Right lobe of liver (tissue), 4 donors: ENCODE measurements at regions not wholly inside any gene's neighbourhood (a gene's known extent, or its start where the extent isn't known, plus 50 kb on each side); places are given as distances from the start of the nearest gene placed in this dataset.

Experiments used
- POLR2A ChIP-seq: fragments of 450-650 bp; IDR thresholded peaks from one replicate; pipeline ENCODE4 v1.6.1; 2017; ENCODE audit warnings: antibody characterized with exemption, mild to moderate bottlenecking
- TF ChIP-seq, protein P1 (sequence below), 4 donors: fragments of 200-600 bp in 3 of 4; fragments of 450-650 bp in 1 of 4; IDR thresholded peaks; one replicate each; pipeline versions ENCODE4 v1.5.1 to v1.8.0; 2016 to 2022; ENCODE audit warnings: antibody characterized with exemption in 4 of 4, mild to moderate bottlenecking in 2 of 4
- donor health status: DM: no; HTN: no; CAD: no.
- donor health status: DM: no; HTN: no; CAD: no.
- donor health status: DM: no; HTN: yes; CAD: no.

DNA sequence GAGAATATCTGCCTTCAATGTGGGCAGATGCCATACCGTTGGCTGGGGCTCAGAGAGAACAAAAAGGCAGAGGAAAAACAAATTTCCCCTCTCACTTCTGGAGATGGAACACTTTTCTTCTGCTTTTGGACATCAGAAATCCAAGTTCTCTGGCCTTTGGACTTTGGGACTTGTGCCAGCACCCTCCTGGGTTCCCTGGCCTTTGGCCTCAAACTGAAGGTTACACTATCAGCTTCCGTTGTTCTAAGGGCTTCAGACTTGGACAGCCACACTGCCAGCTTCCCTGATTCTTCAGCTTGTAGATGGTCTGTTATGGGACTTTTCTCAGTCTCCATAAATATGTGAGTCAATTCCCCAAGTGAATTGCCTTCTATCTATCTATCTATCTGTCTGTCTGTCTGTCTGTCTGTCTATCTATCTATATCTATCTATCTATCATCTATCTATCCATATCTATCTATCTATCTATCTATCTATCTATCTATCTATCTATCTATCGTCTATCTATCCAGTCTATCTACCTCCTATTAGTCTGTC lies 778.1 kb upstream of the TMPRSS15 start:
- TF ChIP-seq, protein P1, sequence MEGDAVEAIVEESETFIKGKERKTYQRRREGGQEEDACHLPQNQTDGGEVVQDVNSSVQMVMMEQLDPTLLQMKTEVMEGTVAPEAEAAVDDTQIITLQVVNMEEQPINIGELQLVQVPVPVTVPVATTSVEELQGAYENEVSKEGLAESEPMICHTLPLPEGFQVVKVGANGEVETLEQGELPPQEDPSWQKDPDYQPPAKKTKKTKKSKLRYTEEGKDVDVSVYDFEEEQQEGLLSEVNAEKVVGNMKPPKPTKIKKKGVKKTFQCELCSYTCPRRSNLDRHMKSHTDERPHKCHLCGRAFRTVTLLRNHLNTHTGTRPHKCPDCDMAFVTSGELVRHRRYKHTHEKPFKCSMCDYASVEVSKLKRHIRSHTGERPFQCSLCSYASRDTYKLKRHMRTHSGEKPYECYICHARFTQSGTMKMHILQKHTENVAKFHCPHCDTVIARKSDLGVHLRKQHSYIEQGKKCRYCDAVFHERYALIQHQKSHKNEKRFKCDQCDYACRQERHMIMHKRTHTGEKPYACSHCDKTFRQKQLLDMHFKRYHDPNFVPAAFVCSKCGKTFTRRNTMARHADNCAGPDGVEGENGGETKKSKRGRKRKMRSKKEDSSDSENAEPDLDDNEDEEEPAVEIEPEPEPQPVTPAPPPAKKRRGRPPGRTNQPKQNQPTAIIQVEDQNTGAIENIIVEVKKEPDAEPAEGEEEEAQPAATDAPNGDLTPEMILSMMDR (IDR thresholded peaks at IDR 0.05), result no peak
- TF ChIP-seq POLR2A, result no peak
